ENCODE measurements at regions not wholly inside any gene's neighbourhood (a gene's known extent, or its start where the extent isn't known, plus 50 kb on each side); places are given as distances from the start of the nearest gene placed in this dataset.

DNA sequence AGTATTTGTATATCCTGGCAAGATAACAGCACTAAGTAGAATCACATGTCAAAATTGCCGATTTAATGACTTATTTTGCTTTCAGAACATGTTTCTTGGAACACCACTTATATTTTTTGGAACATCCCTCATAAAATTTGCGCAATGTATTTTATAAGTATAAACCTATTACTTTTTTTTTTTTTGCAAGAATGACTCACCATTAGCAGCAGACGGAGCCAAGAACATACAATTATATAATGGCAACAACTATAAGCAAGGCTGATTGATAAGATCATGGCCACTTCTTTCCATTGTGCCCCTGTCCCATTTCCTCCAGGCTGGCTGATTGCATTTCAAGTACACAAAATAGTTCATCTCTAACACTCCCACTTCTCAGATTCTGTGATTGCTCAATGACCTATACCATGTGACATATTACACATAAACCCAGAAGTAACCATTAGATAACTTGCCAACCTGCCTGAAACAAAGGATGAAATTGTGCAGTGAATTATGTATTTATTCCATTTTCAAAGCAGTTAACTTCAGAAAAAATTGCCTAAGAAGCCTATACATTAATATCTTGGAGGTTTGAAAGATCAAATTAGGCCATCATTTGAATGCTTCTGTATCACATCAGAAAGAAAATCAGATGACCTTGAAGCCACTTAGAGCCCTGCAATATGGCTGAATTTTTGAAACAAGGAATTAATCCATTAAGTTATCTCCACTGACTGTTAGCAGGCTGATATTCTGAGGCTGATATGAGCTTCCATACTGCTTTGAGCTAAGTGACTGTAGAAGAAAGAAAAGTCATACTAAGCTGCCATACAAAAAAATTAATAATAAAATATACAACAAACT is 77.8 kb upstream of the PRMT6 start:
- Histone ChIP-seq H3K36me3 (ENCODE audit: control insufficient read depth, insufficient read depth, low read length) (no peaks in the 10 kb centered on the region), H3K27me3 (replicated peaks; ENCODE audit: control insufficient read depth, insufficient read depth, low read length) (no peaks in the 10 kb centered on the region), H3K4me3 (replicated peaks; ENCODE audit: low read depth, low read length) (no peak overlapping the region)
- TF ChIP-seq, protein P1, sequence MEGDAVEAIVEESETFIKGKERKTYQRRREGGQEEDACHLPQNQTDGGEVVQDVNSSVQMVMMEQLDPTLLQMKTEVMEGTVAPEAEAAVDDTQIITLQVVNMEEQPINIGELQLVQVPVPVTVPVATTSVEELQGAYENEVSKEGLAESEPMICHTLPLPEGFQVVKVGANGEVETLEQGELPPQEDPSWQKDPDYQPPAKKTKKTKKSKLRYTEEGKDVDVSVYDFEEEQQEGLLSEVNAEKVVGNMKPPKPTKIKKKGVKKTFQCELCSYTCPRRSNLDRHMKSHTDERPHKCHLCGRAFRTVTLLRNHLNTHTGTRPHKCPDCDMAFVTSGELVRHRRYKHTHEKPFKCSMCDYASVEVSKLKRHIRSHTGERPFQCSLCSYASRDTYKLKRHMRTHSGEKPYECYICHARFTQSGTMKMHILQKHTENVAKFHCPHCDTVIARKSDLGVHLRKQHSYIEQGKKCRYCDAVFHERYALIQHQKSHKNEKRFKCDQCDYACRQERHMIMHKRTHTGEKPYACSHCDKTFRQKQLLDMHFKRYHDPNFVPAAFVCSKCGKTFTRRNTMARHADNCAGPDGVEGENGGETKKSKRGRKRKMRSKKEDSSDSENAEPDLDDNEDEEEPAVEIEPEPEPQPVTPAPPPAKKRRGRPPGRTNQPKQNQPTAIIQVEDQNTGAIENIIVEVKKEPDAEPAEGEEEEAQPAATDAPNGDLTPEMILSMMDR (IDR thresholded peaks at IDR 0.05; ENCODE audit: insufficient read depth, low read length, poor library complexity, severe bottlenecking) = no peak
- DNase-seq (ENCODE audit: extremely low read depth, insufficient read length) = no peak

DNA sequence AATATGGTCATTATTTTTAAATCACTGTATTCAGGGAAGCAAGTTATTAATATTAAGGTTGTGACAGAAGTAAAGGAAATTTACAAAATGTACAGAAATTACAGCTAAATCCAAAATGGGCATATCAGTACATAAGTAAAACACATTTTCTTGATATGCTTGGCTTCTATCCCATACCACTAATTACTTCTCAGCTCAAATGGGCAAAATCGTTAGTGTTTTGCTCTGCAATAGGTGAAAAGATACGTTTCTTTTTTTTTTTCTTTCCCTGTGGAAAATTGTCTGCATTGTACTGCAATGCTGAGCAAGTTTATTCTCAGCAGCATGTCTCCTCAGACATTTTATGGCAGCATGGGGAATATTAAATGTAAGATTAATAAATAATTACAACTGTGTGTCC is 77.1 kb upstream of the PRMT6 start:
- H3K36me3 ChIP-seq (ENCODE audit: control insufficient read depth, insufficient read depth, low read length) = no peaks in the 10 kb centered on the region
- H3K4me3 ChIP-seq (replicated peaks; ENCODE audit: low read depth, low read length) = no peak overlapping the region
- no peak for DNase-seq (ENCODE audit: extremely low read depth, insufficient read length)
- no peaks in the 10 kb centered on the region for H3K27me3 ChIP-seq (replicated peaks; ENCODE audit: control insufficient read depth, insufficient read depth, low read length)
- TF ChIP-seq, protein P1 (IDR thresholded peaks at IDR 0.05; ENCODE audit: insufficient read depth, low read length, poor library complexity, severe bottlenecking) = no peak

DNA sequence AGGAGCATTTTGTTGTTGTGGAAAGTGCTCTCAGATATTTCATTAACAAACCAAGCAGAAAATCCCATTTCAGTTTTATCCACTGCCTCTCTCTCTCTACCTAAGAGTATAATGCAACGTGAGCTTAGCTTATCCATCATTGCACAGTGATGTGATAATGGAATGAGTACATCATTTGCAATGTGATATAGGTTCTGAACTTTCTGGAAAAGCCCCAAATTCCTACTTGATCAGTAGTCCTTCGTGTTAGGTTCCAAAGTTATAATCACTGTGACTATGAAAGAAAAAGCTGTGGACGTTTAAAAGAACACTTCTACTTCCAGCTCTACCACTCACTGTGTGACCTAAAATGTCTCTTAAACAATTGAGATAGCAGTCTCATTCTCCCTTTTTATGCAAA is 76.4 kb upstream of the PRMT6 start:
- no peak for DNase-seq (ENCODE audit: extremely low read depth, insufficient read length)

DNA sequence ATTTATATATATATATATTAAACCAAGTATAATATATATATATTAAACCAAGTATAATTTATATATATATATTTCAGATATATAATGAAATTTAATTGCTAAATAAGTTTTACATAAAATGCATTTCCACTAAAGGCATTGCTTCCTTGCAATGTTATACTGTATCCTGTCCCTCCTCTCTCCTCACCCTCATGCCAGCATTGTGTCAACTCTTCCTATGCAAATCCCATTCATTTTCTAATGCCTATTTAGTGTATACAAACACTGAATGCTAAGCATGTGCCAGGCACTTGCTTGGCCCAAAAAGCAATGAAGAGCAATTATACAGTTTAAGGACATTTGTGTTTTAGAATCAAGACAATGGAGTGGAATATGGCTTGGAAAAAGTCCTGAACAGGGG is 71.7 kb upstream of the PRMT6 start:
- DNase-seq (ENCODE audit: extremely low read depth, insufficient read length) = no peak
- Histone ChIP-seq H3K27me3 (replicated peaks; ENCODE audit: control insufficient read depth, insufficient read depth, low read length) (no peaks in the 10 kb centered on the region), H3K36me3 (ENCODE audit: control insufficient read depth, insufficient read depth, low read length) (no peaks in the 10 kb centered on the region), H3K4me3 (replicated peaks; ENCODE audit: low read depth, low read length) (no peak overlapping the region)
- TF ChIP-seq, protein P1 (IDR thresholded peaks at IDR 0.05; ENCODE audit: insufficient read depth, low read length, poor library complexity, severe bottlenecking) = no peak

More for the DNA sequence above, 76.4 kb upstream of the PRMT6 start:
- Histone ChIP-seq H3K36me3 (ENCODE audit: control insufficient read depth, insufficient read depth, low read length) (no peaks in the 10 kb centered on the region), H3K4me3 (replicated peaks; ENCODE audit: low read depth, low read length) (no peak overlapping the region), H3K27me3 (replicated peaks; ENCODE audit: control insufficient read depth, insufficient read depth, low read length) (no peaks in the 10 kb centered on the region)
- TF ChIP-seq, protein P1 (IDR thresholded peaks at IDR 0.05; ENCODE audit: insufficient read depth, low read length, poor library complexity, severe bottlenecking) = no peak

DNA sequence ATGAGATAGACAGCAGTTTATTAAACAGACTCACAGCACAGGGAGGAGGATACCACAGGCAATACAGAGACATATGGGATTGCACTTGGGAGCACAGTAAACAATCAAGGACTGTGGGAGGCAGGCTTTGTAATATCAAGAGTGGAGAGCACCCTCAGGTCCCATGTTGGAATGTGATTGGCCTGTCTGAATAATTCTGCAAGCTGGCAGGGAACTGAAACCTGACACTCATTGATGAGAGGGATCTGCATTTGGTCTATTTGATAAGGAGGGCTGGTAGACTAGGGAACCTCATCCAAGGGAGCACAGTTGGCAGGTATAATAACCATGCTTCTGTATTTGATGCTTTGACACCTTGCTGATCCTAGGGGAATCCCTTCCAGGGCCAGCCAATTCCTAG is 69.9 kb upstream of the PRMT6 start:
- TF ChIP-seq, protein P1 (IDR thresholded peaks at IDR 0.05; ENCODE audit: insufficient read depth, low read length, poor library complexity, severe bottlenecking) = no peak
- DNase-seq (ENCODE audit: extremely low read depth, insufficient read length) = no peak
- Histone ChIP-seq H3K4me3 (replicated peaks; ENCODE audit: low read depth, low read length) (no peak overlapping the region), H3K36me3 (ENCODE audit: control insufficient read depth, insufficient read depth, low read length) (no peaks in the 10 kb centered on the region), H3K27me3 (replicated peaks; ENCODE audit: control insufficient read depth, insufficient read depth, low read length) (no peaks in the 10 kb centered on the region)
